ENCODE measurements at regions not wholly inside any gene's neighbourhood (a gene's known extent, or its start where the extent isn't known, plus 50 kb on each side); places are given as distances from the start of the nearest gene placed in this dataset.

DNA sequence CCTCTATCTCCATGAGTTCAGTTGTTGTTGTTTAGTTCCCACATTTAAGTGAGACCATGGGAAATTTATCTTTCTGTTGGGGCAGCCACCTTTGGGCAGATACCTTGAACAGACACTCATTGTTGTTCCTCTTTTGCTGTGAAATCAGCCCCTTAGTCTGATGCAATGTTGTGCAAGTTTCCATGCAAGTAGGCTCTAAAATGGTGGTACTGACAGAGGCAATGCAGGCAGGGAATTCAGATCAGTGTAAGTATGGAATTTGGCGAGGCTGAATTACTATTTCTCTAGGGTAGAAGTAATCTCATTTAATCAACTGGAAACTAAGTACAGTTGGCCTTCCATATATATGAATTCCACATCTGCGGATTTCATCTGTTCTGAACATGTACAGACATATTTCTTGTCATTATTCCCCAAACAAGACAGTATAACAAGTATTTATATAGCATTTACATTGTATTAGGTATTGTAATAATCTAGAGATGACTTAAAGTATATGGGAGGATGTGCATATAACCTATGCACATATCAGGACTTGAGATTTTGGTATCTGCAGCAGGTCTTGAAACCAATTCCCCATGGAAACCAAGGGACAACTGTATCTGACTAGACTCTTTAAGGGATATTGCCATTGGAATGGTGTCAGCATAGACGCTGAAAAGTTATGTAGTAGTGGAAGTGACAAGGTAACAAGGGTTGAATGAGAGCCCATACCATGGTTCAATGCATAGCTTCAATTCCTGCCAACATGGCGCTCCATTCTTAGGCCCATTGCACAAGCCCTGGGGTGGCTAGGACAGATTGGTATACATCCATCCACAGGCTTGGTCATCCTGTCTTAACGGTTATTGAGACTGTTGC is 281.5 kb upstream of the HTR2A start:
- TF ChIP-seq ZFX (IDR thresholded peaks at IDR 0.05), result no peak
- TF ChIP-seq, protein P1, sequence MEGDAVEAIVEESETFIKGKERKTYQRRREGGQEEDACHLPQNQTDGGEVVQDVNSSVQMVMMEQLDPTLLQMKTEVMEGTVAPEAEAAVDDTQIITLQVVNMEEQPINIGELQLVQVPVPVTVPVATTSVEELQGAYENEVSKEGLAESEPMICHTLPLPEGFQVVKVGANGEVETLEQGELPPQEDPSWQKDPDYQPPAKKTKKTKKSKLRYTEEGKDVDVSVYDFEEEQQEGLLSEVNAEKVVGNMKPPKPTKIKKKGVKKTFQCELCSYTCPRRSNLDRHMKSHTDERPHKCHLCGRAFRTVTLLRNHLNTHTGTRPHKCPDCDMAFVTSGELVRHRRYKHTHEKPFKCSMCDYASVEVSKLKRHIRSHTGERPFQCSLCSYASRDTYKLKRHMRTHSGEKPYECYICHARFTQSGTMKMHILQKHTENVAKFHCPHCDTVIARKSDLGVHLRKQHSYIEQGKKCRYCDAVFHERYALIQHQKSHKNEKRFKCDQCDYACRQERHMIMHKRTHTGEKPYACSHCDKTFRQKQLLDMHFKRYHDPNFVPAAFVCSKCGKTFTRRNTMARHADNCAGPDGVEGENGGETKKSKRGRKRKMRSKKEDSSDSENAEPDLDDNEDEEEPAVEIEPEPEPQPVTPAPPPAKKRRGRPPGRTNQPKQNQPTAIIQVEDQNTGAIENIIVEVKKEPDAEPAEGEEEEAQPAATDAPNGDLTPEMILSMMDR (conservative IDR thresholded peaks at IDR 0.05), result no peak
- no peak overlapping the region for H3K27ac ChIP-seq

DNA sequence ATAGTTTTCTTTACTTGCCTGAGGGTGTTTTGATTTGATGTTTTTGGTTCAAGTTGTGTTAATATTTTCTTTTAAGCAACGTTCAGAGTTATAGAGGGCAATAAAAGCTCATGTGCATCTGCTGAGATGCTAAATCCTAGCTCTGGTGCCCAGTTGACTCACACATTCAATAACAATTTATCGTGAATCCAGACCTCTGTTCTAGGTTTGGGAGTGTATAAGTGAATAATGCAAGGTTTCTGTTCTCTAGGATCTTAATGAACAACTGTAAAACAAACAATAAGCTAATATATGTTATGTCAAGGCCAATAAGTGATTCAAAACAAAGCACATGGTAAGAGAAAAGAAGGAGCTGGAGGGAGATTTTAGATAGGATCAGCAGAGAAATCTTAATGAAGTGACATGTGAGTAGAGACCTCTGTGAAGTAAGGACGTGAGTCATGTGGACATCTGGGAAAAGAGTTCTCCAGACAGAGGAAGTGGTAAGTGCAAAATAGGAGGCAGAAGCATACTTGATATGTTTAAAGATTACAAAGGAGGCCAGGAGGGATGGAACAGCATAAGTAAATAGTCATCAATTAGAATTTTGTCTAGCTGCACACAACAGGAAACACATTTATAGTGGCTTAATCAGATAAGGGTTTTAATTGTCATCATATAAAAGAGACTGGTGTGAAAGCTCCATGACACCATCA is 278.5 kb upstream of the HTR2A start:
- H3K27ac ChIP-seq, result no peak overlapping the region
- no peak for TF ChIP-seq ZFX (IDR thresholded peaks at IDR 0.05)
- TF ChIP-seq, protein P1 (conservative IDR thresholded peaks at IDR 0.05), result no peak

DNA sequence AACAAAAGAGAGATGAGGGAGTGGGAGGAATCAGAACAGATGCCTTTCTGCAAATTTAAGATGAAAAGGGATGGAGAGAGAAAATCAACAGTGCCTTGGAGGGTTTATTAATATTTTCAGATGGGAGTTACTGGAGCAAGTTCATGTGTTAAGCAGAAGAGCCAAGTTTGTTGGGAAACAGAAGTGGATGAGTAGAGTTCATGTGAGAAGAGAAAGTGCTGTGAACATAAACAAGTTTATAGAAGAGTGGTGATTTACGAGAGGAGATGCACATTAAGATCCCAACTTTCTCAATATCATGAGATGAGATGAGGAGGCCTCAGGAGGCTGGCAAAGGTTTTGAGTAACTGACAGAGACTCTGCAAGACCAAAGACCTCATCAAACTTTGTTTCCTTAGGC is 274.1 kb upstream of the HTR2A start:
- no peak for TF ChIP-seq ZFX (IDR thresholded peaks at IDR 0.05)
- TF ChIP-seq, protein P1 (conservative IDR thresholded peaks at IDR 0.05), result no peak
- no peak overlapping the region for H3K27ac ChIP-seq

DNA sequence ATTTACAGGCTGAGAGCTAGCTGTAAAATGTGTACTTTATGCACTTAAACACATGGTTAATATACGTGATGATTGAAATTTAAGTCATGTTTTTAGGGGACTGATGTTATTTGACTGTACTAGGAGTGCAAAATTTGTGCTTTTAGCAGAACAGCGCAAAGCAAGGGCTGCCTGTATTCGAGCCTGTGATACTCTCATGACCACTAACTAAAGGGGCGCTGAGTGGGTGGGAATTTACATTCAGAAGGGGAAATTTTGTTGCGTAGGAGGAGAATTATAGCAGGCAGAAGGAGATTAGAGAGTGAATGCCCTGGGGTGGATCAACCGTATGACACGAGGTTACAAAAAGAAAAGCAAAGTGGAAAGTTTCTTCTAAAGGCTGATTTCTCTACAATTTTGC is 271.8 kb upstream of the HTR2A start:
- TF ChIP-seq, protein P1 (conservative IDR thresholded peaks at IDR 0.05), result no peak
- no peak for TF ChIP-seq ZFX (IDR thresholded peaks at IDR 0.05)
- no peak overlapping the region for H3K27ac ChIP-seq

DNA sequence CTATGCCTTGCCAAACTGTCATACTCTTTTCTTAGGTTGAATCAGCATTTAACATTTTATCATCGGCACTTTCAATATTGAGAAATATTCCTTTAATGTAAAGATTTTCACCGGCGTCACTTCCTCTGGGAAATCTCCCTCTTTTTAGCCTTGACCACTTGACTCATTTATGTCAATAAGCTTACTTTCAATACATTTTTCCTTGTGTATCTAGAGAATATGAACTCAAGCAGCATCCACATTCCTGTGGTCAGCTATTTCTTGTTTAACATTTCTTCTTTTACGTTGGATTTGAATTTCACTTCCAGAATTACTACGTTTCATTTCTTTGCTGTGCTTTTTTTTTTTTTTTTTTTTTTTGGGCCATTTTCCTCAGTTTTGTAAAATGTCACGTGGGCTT is 271.2 kb upstream of the HTR2A start:
- TF ChIP-seq ZFX (IDR thresholded peaks at IDR 0.05), result no peak
- TF ChIP-seq, protein P1 (conservative IDR thresholded peaks at IDR 0.05), result no peak
- H3K27ac ChIP-seq, result no peak overlapping the region

DNA sequence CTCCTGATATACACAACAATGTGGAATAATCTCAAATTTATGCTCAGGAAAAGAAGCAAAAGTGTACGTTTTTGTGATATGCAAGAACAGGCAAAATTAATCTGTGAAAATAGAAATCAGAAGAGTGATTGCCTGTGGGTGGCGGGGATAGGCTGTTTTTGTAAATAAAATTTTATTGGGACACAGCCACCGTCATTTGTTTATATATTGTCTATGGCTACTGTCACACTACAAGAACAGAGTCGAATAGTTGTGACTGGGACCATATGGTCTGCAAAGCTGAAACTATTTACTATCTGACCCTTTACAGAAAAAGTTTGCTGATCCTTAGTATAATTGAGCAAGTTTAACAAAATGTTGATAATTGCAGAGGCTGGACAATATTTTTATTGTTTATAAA is 269.5 kb upstream of the HTR2A start:
- TF ChIP-seq, protein P1 (conservative IDR thresholded peaks at IDR 0.05), result no peak
- no peak for TF ChIP-seq ZFX (IDR thresholded peaks at IDR 0.05)
- no peak overlapping the region for H3K27ac ChIP-seq

DNA sequence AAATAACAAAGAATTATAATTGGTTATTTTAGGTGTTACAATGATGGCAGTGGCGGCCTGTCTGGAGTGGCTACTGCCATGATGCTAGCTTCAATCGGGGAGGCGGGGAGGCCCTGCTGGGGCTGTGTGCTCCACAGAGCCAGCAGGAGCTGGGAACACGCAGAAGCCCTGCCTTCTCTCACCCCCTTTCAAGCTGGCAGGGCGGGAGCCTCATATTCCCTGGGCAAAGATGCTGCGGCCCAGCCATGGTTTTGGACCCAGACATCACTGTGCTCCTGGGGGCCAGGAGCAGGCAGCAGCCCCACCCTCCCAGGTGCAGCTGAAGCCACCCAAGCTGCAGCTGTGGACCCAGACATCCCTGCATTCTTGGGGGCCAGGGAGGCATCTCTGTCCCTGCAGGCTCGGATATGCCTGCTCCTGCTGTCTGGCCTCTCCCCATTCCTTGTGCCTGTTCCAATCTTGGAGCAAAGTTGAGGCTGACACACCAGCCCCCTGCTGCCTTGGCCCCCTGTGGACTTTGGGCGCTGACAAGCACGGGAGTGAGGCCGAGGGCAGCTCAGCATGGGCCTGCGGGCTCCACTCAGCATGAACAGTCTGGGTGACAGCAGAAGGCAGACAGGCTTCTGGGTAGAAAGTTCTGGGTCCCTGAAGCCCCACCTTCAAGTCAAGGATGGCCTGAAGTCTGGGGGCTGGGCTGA is 263.1 kb upstream of the HTR2A start:
- TF ChIP-seq ZFX (IDR thresholded peaks at IDR 0.05), result no peak
- TF ChIP-seq, protein P1 (conservative IDR thresholded peaks at IDR 0.05), result no peak
- H3K27ac ChIP-seq, result no peak overlapping the region

Measured in C4-2B (cell line).